ENCODE measurements at regions not wholly inside any gene's neighbourhood (a gene's known extent, or its start where the extent isn't known, plus 50 kb on each side); places are given as distances from the start of the nearest gene placed in this dataset.
"Not testable (repeated sequence)": the region's sequence is repeated elsewhere in the genome, so short reads cannot be mapped to it uniquely, and the experiment has no call there.

DNA sequence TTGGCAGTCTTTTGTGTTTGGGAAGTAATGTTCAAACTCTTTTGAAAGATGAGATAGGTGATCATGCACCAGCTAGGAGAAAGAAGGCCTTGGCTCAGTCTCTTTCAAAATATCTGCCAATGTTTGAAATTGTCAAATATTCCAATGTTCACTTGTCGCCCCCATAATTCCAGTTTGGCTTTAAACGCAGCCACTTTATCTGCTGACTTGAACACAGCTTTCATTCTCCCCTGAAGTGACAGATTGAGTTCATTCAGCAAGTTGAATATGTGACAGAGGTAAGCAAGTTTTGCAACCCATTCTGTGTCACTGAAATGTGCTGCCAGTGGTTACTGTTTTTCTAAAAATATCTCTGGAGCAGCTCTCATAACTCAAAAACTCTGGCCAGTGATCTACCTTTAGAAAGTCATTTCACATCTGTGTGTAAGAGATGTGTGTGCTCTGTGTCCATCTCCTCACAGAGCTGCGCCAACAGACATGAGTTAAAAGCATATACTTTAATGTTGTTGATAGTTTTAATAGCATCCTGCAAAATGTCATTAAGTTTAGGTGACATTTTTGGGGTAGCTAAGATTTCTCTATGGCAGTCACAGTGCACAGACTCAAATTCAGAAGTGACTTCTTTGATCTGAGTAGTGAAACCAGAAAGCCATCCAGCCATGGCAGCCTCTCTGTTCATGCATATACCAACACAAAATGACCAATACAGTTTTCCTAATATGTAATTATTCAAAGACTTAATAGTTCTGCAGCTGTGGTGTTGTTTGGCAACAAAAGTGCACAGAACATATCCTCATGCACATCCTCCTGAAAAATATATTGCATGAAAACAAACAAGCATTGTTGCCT, 614.3 kb upstream of the MIS18BP1 start:
- DNase-seq (ENCODE audit: low read depth): no peak

GRCh38 chr14:45838597-45838996, 585.6 kb upstream of the MIS18BP1 start:
- no peak for DNase-seq (ENCODE audit: low read depth)

- no peak for DNase-seq (ENCODE audit: low read depth)
Observed at GRCh38 chr14:45819107-45819506, 566.1 kb upstream of the MIS18BP1 start.

- DNase-seq (ENCODE audit: low read depth): no peak
Observed at GRCh38 chr14:45811155-45811554, 558.2 kb upstream of the MIS18BP1 start.

- no peak for DNase-seq (ENCODE audit: low read depth)
Observed at GRCh38 chr14:45810152-45810872, 557.3 kb upstream of the MIS18BP1 start.

DNA sequence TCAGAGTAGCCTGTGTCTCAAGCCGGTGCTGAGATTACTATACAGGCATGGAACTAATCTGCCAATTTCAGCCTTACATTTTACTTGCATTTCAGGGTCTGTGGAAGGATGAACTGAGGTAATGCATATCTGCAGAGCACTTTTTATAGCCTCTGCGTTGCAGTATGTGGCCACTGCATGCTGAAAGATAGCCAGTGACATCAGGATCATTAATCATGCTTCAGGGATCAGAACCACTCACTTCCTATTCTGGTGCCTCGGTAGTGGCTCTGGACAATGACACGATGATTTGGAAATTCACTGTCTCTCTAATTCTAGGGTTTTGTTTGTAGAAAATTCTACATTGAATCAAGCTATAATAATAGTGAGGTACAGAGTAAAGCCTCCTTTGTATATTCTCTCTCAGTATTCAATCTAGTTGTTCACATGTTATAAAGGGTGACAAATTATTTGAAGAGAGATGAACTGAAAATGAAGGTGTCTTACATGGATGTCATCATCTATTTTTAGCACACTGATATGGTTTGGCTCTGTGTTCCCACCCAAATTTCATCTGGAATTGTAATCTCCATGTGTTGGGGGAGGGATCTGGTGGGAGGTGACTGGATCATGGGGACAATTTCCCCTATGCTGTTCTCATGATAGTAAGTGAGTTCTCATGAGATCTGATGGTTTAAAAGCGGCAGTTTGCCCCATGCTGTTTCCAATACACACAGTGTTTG, 554.3 kb upstream of the MIS18BP1 start:
- DNase-seq (ENCODE audit: low read depth): no peak

GRCh38 chr14:45799511-45799910, 546.5 kb upstream of the MIS18BP1 start:
- no peak for DNase-seq (ENCODE audit: low read depth)

DNA sequence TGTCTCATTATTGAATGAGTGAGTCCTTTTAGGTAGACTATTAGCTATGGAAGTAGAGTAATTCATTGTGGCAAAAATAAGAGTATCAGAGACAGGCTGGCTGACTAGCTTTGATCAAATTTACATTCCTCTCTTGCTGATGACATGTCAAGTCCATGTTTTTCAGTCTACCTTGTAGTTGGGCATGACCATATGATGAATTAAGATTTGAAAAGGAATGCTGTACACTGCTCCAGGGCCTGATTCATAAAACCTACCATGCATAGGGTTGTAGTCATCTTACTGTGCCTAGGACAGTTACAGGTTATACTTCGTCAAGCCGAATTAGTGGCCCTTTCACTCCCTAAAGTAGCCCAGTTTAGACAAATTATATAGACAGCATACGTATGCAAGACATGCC, 545.7 kb upstream of the MIS18BP1 start:
- no peak for DNase-seq (ENCODE audit: low read depth)

GRCh38 chr14:45796006-45796405, 543.0 kb upstream of the MIS18BP1 start:
- not testable (repeated sequence) for DNase-seq (ENCODE audit: low read depth)

- no peak for DNase-seq (ENCODE audit: low read depth)
Observed at GRCh38 chr14:45793081-45793480, 540.1 kb upstream of the MIS18BP1 start.

DNA sequence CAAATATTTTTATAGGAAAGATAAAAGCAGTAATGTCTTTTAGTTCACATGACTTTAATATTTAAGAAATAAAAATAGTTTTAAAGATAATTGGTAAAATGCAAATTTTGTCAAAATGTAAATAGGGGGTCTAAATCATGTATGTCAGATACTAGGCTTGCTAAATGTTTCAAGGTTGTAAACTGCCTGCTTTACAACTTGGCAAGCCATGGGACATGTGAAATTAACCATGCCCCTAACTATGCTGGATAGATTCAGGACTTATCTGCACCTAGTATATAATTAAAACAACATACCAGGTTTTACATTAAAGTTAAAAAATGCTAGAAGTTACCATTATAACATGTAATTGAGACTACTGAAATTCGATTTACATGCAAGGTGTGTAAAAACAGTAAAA, 537.3 kb upstream of the MIS18BP1 start:
- no peak for DNase-seq (ENCODE audit: low read depth)

DNA sequence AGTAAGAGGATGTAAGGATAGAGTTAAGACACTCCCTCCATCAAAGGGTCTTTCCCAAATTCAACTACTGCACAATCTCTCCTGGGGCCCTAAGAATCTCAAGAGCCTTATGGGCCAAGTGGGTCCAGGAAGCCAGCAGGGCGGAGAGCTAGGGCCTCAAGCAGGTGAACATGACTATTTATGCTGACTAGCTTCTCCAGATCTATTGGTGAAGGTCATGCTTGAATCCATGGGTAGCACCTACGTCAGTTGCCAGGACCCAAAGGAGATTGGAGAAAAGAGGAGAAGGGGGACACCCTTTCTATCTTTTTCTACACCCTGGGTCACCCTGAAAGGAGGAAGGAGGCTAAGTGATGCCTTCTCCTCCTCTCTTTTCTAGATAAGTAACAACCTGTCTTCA, 534.2 kb upstream of the MIS18BP1 start:
- no peak for DNase-seq (ENCODE audit: low read depth)

GRCh38 chr14:45786266-45786665, 533.3 kb upstream of the MIS18BP1 start:
- DNase-seq (ENCODE audit: low read depth): no peak

GRCh38 chr14:45785240-45785639, 532.2 kb upstream of the MIS18BP1 start:
- no peak for DNase-seq (ENCODE audit: low read depth)

DNA sequence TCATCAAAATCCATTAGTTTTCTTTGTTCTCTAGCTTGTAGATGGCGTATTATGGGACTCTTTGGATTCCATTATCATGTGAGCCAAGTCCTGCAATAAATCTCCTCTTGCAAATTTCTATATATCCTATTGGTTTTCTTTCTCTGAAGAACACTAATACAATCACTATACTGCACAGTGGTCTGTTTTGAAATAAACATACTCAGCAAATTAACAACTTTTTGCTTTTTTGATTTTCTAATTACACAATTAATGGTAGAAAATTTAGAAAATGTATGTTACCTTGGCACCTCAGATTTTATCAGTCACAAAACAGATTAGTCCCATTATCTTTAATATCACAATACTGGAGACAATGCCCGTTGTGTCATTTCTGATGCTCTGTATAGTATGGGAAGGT, 513.2 kb upstream of the MIS18BP1 start:
- DNase-seq (ENCODE audit: low read depth): no peak

- no peak for DNase-seq (ENCODE audit: low read depth)
Observed at GRCh38 chr14:45757655-45758054, 504.7 kb upstream of the MIS18BP1 start.

GRCh38 chr14:45756412-45756811, 503.4 kb upstream of the MIS18BP1 start:
- not testable (repeated sequence) for DNase-seq (ENCODE audit: low read depth)

DNA sequence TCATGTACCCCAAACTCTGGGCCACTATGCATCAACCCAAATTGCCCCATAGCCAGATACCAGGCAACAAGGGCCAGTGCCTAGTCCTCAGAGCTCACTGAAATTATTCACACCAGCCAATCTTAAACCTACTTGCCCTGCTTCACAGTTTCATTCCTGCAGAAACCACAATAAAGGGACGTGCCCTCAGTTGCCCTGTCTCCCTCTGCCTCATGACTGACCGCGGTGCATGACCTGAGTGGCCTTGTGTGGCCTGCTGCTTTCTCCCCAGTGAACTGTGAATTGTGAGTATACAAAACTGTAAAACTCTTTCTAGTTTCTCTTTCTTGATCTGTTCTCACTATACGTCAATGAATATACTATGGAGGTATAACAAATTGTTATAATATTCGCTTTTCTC, 490.9 kb upstream of the MIS18BP1 start:
- DNase-seq (ENCODE audit: low read depth): no peak

- no peak for DNase-seq (ENCODE audit: low read depth)
Observed at GRCh38 chr14:45742187-45742586, 489.2 kb upstream of the MIS18BP1 start.

DNA sequence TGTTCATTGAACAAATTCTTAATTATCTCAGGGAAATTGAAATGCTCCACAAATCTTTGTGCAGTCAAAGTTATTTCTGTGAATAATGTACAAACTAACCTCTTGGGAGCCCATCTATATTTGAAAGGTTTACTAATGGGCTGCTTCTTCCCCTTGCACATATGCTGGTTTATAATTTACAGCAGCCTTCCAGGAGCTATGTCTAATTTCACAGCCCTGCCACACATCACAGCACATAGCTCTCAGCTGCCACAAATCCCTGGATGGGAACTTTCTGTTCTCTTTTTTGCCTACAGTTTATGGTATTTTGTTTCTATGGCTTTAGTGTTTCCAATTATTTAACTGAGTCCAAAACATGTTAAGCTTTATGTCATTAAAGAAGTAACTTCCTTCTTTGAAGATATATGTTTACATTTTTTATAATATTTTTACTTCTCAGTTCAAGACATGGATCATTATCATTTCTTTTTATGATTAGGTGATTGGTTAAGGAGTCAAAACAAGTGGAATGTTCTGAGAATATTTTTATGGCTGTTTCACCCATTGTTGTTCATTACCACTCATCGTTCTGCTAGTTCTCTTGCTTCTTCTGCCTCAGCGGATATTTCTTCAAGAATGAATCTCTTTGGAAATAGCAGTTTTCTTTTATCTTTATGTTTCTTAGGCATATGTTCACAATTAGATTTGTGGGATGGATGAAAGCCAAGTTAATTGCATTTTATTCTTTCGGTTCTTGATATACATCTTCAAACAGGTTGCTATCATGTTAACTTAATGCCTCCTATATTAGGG, 475.6 kb upstream of the MIS18BP1 start:
- no peak for DNase-seq (ENCODE audit: low read depth)

DNA sequence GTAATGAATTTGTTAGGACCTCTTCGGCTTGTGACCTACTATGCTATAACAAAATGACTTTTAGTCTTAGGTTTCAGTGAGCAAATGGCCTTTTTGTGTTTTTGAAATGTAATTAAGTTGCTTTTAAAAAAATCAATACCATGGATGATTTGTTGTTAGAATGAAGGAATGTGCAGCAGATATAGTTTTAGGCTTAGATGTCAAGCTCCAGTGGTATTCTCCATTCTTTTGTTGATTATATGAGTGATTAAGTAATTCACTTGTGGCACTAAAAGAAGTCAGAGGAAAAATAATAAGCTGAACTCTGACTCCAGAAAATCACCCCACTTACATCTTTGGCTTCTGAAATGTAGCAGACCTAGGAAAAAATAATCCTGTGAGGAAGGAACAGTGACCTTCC, 474.1 kb upstream of the MIS18BP1 start:
- no peak for DNase-seq (ENCODE audit: low read depth)
